GM13977 (cell line): ENCODE measurements at regions not wholly inside any gene's neighbourhood (a gene's known extent, or its start where the extent isn't known, plus 50 kb on each side); places are given as distances from the start of the nearest gene placed in this dataset.
"Not testable (repeated sequence)": the region's sequence is repeated elsewhere in the genome, so short reads cannot be mapped to it uniquely, and the experiment has no call there.

ENCODE experiments used
- DNase-seq: peaks from one replicate; pipeline ENCODE4 v3.0.0; 2012; ENCODE audit warnings: low spot score
- in situ Hi-C: fragments of 300-500 bp; cut with MboI; formaldehyde crosslinking; loops from one replicate; pipeline ENCODE4 v1.12.0; 2022; ENCODE audit warnings: low sequenced_read_pairs, low pct_unique_long_range_greater_than_20kb, mixed read lengths, inconsistent platforms; ENCODE audit not compliant: unreplicated experiment
- TF ChIP-seq, protein P1 (sequence below): IDR thresholded peaks from 2 replicates; pipeline ENCODE4 v1.5.1; 2012; ENCODE audit warnings: mild to moderate bottlenecking, control low read depth; ENCODE audit not compliant: insufficient read depth; ENCODE audit errors: extremely low read depth, missing control alignments

DNA sequence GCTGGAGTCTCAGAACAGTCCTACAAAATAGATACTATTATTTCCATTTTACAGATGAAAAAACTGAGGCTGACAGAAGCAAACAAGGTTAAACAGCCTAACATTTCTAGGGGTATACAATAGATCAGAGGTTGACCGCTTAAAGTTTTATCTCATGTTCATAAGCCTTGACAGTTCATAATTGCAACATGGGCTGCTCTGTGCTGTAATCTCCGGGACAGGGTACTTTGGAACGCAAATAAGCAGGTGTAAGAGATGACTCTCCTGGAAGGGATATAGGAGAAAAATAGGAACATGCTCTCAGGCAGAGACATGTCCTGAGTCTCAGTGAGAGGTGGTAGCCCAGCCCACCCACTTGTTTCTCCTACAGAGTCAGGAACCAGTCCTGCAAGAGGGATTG is 72.8 kb upstream of the RBM19 start:
- TF ChIP-seq, protein P1, sequence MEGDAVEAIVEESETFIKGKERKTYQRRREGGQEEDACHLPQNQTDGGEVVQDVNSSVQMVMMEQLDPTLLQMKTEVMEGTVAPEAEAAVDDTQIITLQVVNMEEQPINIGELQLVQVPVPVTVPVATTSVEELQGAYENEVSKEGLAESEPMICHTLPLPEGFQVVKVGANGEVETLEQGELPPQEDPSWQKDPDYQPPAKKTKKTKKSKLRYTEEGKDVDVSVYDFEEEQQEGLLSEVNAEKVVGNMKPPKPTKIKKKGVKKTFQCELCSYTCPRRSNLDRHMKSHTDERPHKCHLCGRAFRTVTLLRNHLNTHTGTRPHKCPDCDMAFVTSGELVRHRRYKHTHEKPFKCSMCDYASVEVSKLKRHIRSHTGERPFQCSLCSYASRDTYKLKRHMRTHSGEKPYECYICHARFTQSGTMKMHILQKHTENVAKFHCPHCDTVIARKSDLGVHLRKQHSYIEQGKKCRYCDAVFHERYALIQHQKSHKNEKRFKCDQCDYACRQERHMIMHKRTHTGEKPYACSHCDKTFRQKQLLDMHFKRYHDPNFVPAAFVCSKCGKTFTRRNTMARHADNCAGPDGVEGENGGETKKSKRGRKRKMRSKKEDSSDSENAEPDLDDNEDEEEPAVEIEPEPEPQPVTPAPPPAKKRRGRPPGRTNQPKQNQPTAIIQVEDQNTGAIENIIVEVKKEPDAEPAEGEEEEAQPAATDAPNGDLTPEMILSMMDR: no peak
- in situ Hi-C loops: no loop called here
- no peak for DNase-seq

DNA sequence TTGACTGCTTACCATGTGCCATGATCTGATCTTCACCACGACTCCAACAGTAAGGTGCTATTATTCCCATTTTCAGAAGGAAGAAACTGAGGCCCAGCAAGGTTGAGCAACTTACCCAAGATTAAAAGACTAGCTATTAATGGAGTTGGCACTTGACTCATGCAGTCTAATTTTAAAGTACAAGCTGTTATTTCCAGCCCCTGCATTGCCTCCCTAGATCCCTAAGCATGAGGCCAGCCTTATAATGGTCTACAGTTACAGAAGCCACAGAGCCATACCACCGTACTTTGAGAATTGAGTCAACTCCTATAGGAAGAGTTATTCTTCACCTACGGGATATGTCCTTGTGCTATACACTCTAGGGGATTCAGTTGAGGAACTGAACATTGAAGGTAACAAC is 66.7 kb upstream of the RBM19 start:
- in situ Hi-C loops: no loop called here
- DNase-seq: no peak
- TF ChIP-seq, protein P1: no peak

DNA sequence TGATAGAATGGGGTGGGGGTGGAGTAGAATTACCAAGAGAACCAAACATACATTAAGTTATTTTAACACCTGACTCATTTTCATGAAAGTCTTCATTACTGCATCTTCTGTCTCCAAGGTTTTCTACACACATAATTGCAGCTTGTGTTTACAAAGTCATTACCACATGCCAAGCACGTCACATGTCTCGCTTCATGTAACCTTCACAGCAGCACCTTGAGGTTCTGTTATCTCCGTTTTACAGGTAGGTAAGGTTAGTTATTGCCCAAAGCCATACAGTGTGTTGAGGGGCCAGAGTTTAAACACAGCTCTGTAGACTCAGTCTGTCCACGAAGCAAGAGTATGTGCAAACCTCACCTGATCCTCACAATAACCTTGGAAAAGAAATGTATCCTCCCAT is 64.3 kb upstream of the RBM19 start:
- TF ChIP-seq, protein P1: no peak
- DNase-seq: no peak
- in situ Hi-C loops: no loop called here

DNA sequence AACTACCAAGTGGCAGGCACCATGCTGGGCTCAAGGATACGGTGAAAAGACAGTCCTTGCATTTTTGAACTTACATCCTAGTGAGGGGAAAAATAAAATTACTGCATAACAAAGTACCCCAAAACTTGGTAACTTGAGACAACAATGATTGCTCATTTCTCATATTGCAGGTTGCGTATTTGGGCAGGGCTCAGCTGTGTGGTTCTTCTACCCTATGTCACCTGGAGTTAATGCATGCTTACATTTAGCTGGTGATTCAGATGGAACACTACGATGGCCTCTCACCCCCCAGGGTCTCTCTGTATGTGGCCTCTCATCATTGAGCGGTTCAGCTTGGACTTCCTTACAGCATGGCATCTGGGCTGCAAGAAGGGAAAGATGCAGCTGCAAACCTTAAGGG is 60.7 kb upstream of the RBM19 start:
- TF ChIP-seq, protein P1: no peak
- DNase-seq: no peak
- in situ Hi-C loops: no loop called here

DNA sequence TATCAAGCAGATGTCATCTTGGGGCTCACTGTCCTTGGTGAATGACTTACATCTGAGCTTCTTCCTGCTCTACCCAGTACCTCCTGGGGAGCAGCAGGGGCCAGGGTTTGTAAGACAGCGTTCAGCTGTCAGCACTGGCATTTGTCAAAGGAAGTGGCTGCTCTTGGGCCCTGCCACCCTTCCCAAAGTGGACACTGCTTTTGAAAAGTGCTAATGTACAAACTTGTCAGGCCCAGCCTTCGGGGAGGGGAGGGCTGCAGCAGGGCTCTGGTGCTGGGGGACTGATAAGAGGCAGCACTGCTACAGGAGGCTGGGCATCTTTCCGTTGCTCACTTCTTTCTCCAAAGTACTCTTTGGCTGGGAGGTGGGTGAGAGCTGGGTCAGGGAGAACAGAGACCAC is 59.8 kb upstream of the RBM19 start:
- in situ Hi-C loops: no loop called here
- no peak for DNase-seq
- TF ChIP-seq, protein P1: no peak

DNA sequence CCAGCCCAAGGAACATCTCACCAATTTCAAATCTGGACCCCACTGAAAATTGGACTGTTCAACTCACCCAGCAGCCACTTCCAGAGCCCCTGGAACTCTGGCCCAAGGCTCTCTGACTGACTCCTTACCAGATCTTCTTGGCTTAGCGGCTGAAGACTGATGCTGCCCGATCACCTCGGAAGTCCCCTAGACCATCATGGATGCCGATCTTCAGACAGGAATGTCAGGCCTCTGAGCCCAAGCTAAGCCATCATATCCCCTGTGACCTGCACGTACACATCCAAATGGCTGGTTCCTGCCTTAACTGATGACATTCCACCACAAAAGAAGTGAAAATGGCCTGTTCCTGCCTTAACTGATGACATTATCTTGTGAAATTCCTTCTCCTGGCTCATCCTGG is 56.0 kb upstream of the RBM19 start:
- DNase-seq, in situ Hi-C loops: not testable (repeated sequence)

DNA sequence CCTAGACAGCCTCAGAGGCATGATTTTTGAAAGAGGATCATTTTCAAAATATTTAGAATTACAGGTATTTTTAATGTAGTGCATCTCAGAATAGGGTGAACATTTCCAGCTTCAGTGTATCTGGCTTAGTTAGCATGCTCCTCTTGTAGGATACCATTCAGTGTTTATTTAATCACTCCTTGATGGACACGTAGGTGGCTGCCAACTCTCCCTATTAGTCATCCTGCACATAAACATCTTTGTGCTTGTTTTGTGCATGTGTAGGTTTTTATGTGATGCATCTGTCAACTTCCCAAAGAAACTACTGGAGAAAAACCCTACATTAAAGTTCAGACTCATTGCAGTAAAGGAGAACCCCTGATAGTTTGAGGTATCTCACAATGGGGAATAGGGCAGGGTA is 52.5 kb upstream of the RBM19 start:
- no peak for DNase-seq
- in situ Hi-C loops: no loop called here
- TF ChIP-seq, protein P1: no peak
